ENCODE measurements at regions not wholly inside any gene's neighbourhood (a gene's known extent, or its start where the extent isn't known, plus 50 kb on each side); places are given as distances from the start of the nearest gene placed in this dataset.
"Not testable (repeated sequence)": the region's sequence is repeated elsewhere in the genome, so short reads cannot be mapped to it uniquely, and the experiment has no call there.

- Histone ChIP-seq H3K27ac (ENCODE audit: low read depth, low read length) (no peak overlapping the region), H3K9ac (ENCODE audit: low read depth, low read length) (no peak overlapping the region), H3K36me3 (ENCODE audit: insufficient read depth, low read length) (no peaks in the 10 kb centered on the region), H3K4me1 (ENCODE audit: insufficient read depth, low read length) (no peaks in the 10 kb centered on the region), H3K9me3 (ENCODE audit: insufficient read depth, low read depth, low read length) (no peaks in the 10 kb centered on the region), H3K27me3 (ENCODE audit: insufficient read depth, low read length) (no peaks in the 10 kb centered on the region), H3K4me3 (ENCODE audit: low read length) (no peak overlapping the region)
- WGBS: 100% methylated on average over 2 of the region's 2 CpGs
Observed at GRCh38 chr11:39617971-39618370, 1841.5 kb downstream of the LRRC4C start.

- Histone ChIP-seq H3K4me3 (ENCODE audit: low read length) (no peak overlapping the region), H3K9me3 (ENCODE audit: insufficient read depth, low read depth, low read length) (no peaks in the 10 kb centered on the region), H3K27ac (ENCODE audit: low read depth, low read length) (no peak overlapping the region), H3K4me1 (ENCODE audit: insufficient read depth, low read length) (no peaks in the 10 kb centered on the region), H3K27me3 (ENCODE audit: insufficient read depth, low read length) (no peaks in the 10 kb centered on the region), H3K9ac (ENCODE audit: low read depth, low read length) (no peak overlapping the region), H3K36me3 (ENCODE audit: insufficient read depth, low read length) (no peaks in the 10 kb centered on the region)
- 90% methylated on average over 1 of the region's 1 CpG for WGBS
Observed at GRCh38 chr11:39589391-39589790, 1870.1 kb downstream of the LRRC4C start.

- Histone ChIP-seq H3K4me3 (ENCODE audit: low read length) (no peak overlapping the region), H3K36me3 (ENCODE audit: insufficient read depth, low read length) (no peaks in the 10 kb centered on the region), H3K9me3 (ENCODE audit: insufficient read depth, low read depth, low read length) (no peaks in the 10 kb centered on the region), H3K4me1 (ENCODE audit: insufficient read depth, low read length) (no peaks in the 10 kb centered on the region), H3K9ac (ENCODE audit: low read depth, low read length) (no peak overlapping the region), H3K27ac (ENCODE audit: low read depth, low read length) (no peak overlapping the region), H3K27me3 (ENCODE audit: insufficient read depth, low read length) (no peaks in the 10 kb centered on the region)
- WGBS: no CpG with 5 or more reads among the region's 1 CpG
Observed at GRCh38 chr11:39586036-39586435, 1873.4 kb downstream of the LRRC4C start.

- H3K27me3 ChIP-seq (ENCODE audit: insufficient read depth, low read length): no peaks in the 10 kb centered on the region
- no peaks in the 10 kb centered on the region for H3K4me1 ChIP-seq (ENCODE audit: insufficient read depth, low read length)
- H3K4me3 ChIP-seq (ENCODE audit: low read length): no peak overlapping the region
- no peak overlapping the region for H3K9ac ChIP-seq (ENCODE audit: low read depth, low read length)
- H3K9me3 ChIP-seq (ENCODE audit: insufficient read depth, low read depth, low read length): no peaks in the 10 kb centered on the region
- no peaks in the 10 kb centered on the region for H3K36me3 ChIP-seq (ENCODE audit: insufficient read depth, low read length)
- H3K27ac ChIP-seq (ENCODE audit: low read depth, low read length): no peak overlapping the region
Observed at GRCh38 chr11:39571081-39571480, 1888.4 kb downstream of the LRRC4C start.

GRCh38 chr11:39570526-39570925 is 1888.9 kb downstream of the LRRC4C start:
- 0 out of 2 replicates have a peak, but pooled peaks cover 2% of the 10 kb centered on the region for H3K9me3 ChIP-seq (ENCODE audit: insufficient read depth, low read depth, low read length)
- no peak overlapping the region for H3K4me3 ChIP-seq (ENCODE audit: low read length)
- no peak overlapping the region for H3K27ac ChIP-seq (ENCODE audit: low read depth, low read length)
- no peaks in the 10 kb centered on the region for H3K4me1 ChIP-seq (ENCODE audit: insufficient read depth, low read length)
- H3K27me3 ChIP-seq (ENCODE audit: insufficient read depth, low read length): no peaks in the 10 kb centered on the region
- no peaks in the 10 kb centered on the region for H3K36me3 ChIP-seq (ENCODE audit: insufficient read depth, low read length)
- H3K9ac ChIP-seq (ENCODE audit: low read depth, low read length): no peak overlapping the region

- H3K4me1 ChIP-seq (ENCODE audit: insufficient read depth, low read length): no peaks in the 10 kb centered on the region
- H3K4me3 ChIP-seq (ENCODE audit: low read length): no peak overlapping the region
- 0 out of 2 replicates have a peak, but pooled peaks cover 4% of the 10 kb centered on the region for H3K9me3 ChIP-seq (ENCODE audit: insufficient read depth, low read depth, low read length)
- no peak overlapping the region for H3K9ac ChIP-seq (ENCODE audit: low read depth, low read length)
- no peak overlapping the region for H3K27ac ChIP-seq (ENCODE audit: low read depth, low read length)
- H3K27me3 ChIP-seq (ENCODE audit: insufficient read depth, low read length): no peaks in the 10 kb centered on the region
- no peaks in the 10 kb centered on the region for H3K36me3 ChIP-seq (ENCODE audit: insufficient read depth, low read length)
- whole genome bisulfite sequencing: 100% methylated on average over 2 of the region's 2 CpGs
Observed at GRCh38 chr11:39569789-39570188, 1889.7 kb downstream of the LRRC4C start.

- no peaks in the 10 kb centered on the region for H3K36me3 ChIP-seq (ENCODE audit: insufficient read depth, low read length)
- H3K4me3 ChIP-seq (ENCODE audit: low read length): no peak overlapping the region
- peaks cover 9% of the 10 kb centered on the region for H3K4me1 ChIP-seq (ENCODE audit: insufficient read depth, low read length)
- H3K27me3 ChIP-seq (ENCODE audit: insufficient read depth, low read length): no peaks in the 10 kb centered on the region
- H3K9me3 ChIP-seq (ENCODE audit: insufficient read depth, low read depth, low read length): no peaks in the 10 kb centered on the region
- H3K9ac ChIP-seq (ENCODE audit: low read depth, low read length): no peak overlapping the region; the same call in 1 of the 2 replicates
- peak overlapping the region; percentile 40; the same call in 1 of the 2 replicates for H3K27ac ChIP-seq (ENCODE audit: low read depth, low read length)
Observed at GRCh38 chr11:39542460-39542859, 1917.0 kb downstream of the LRRC4C start.

GRCh38 chr11:39541945-39542351 is 1917.5 kb downstream of the LRRC4C start:
- Histone ChIP-seq H3K27ac (ENCODE audit: low read depth, low read length) (peak overlapping the region; percentile 40), H3K9me3 (ENCODE audit: insufficient read depth, low read depth, low read length) (no peaks in the 10 kb centered on the region), H3K4me3 (ENCODE audit: low read length) (no peak overlapping the region), H3K4me1 (ENCODE audit: insufficient read depth, low read length) (peaks cover 9% of the 10 kb centered on the region), H3K36me3 (ENCODE audit: insufficient read depth, low read length) (no peaks in the 10 kb centered on the region), H3K27me3 (ENCODE audit: insufficient read depth, low read length) (no peaks in the 10 kb centered on the region), H3K9ac (ENCODE audit: low read depth, low read length) (no peak overlapping the region; the same call in 1 of the 2 replicates)
- WGBS: 72% methylated on average over 2 of the region's 2 CpGs

- H3K36me3 ChIP-seq (ENCODE audit: insufficient read depth, low read length); H3K27me3 ChIP-seq (ENCODE audit: insufficient read depth, low read length); H3K9me3 ChIP-seq (ENCODE audit: insufficient read depth, low read depth, low read length); H3K9ac ChIP-seq (ENCODE audit: low read depth, low read length); H3K4me3 ChIP-seq (ENCODE audit: low read length); H3K27ac ChIP-seq (ENCODE audit: low read depth, low read length); H3K4me1 ChIP-seq (ENCODE audit: insufficient read depth, low read length): not testable (repeated sequence)
- WGBS: 89% methylated on average over 8 of the region's 8 CpGs
Observed at GRCh38 chr11:39536323-39536722, 1923.1 kb downstream of the LRRC4C start.

Data from HUES64 (cell line).